Stimulated activated naive B cell treated with anti-CD40 and anti-IgM and Interleukin-4, amounts not matched to agents 10 μg/mL and 1 μg/mL and 100 μg/mL, for 72 hours (primary cell): ENCODE measurements at regions not wholly inside any gene's neighbourhood (a gene's known extent, or its start where the extent isn't known, plus 50 kb on each side); places are given as distances from the start of the nearest gene placed in this dataset.
"Not testable (repeated sequence)": the region's sequence is repeated elsewhere in the genome, so short reads cannot be mapped to it uniquely, and the experiment has no call there.

Source experiments
- ATAC-seq, 2 donors: fragments of 150-1000 bp; cut with Tn5 transposase; replicated peaks; 2 replicates each; pipeline ENCODE4 v1.10.0; 2021; ENCODE audit warnings: moderate library complexity in 1 of 2
- DNase-seq: peaks from one replicate; pipeline ENCODE4 v3.0.0; 2021
- H3K27ac Mint-ChIP-seq: one replicate; pipeline ENCODE4 v1.8.0; 2022; ENCODE audit warnings: mild to moderate bottlenecking, mixed read lengths
- H3K27me3 Mint-ChIP-seq, 2 donors: one replicate each; pipeline ENCODE4 v1.8.0; 2022; ENCODE audit warnings: mixed read lengths in 2 of 2
- H3K36me3 Mint-ChIP-seq, 2 donors: one replicate each; pipeline ENCODE4 v1.8.0; 2022; ENCODE audit warnings: mixed read lengths in 2 of 2, mild to moderate bottlenecking in 1 of 2
- H3K4me1 Mint-ChIP-seq, 2 donors: one replicate each; pipeline ENCODE4 v1.8.0; 2022; ENCODE audit warnings: mixed read lengths in 2 of 2, mild to moderate bottlenecking in 1 of 2
- H3K4me3 Mint-ChIP-seq, 2 donors: one replicate each; pipeline ENCODE4 v1.8.0; 2022; ENCODE audit warnings: mild to moderate bottlenecking in 2 of 2, mixed read lengths in 2 of 2, moderate library complexity in 1 of 2
- H3K9me3 Mint-ChIP-seq, 2 donors: one replicate each; pipeline ENCODE4 v1.8.0; 2022; ENCODE audit warnings: mixed read lengths in 2 of 2, mild to moderate bottlenecking in 1 of 2

- H3K27ac Mint-ChIP-seq, H3K4me1 Mint-ChIP-seq, H3K4me3 Mint-ChIP-seq, DNase-seq, ATAC-seq, H3K27me3 Mint-ChIP-seq: not testable (repeated sequence)
- peaks cover 0 to 25% of the 10 kb centered on the region in 2 donors for H3K36me3 Mint-ChIP-seq
- H3K9me3 Mint-ChIP-seq, result peaks cover 9 to 10% of the 10 kb centered on the region in 2 donors
These were observed 69.9 kb downstream of the ALG1L2 start for GRCh38 chr3:130151555-130151954.

- not testable (repeated sequence) for H3K27me3 Mint-ChIP-seq, H3K27ac Mint-ChIP-seq, H3K4me1 Mint-ChIP-seq, H3K4me3 Mint-ChIP-seq, ATAC-seq, DNase-seq
- Mint-ChIP-seq H3K36me3 (peaks cover 0 to 25% of the 10 kb centered on the region in 2 donors), H3K9me3 (peaks cover 9 to 10% of the 10 kb centered on the region in 2 donors)
These were observed 71.6 kb downstream of the ALG1L2 start for GRCh38 chr3:130153247-130153646.

GRCh38 chr3:130155464-130155863, 73.8 kb downstream of the ALG1L2 start:
- not testable (repeated sequence) for H3K4me3 Mint-ChIP-seq, ATAC-seq, H3K27me3 Mint-ChIP-seq, H3K4me1 Mint-ChIP-seq, H3K9me3 Mint-ChIP-seq, DNase-seq, H3K27ac Mint-ChIP-seq
- peaks cover 0 to 20% of the 10 kb centered on the region in 2 donors for H3K36me3 Mint-ChIP-seq

GRCh38 chr3:130166856-130167255, 85.2 kb downstream of the ALG1L2 start:
- H3K27ac Mint-ChIP-seq, result not testable (repeated sequence)
- peaks cover 4 to 17% of the 10 kb centered on the region in 2 donors for H3K27me3 Mint-ChIP-seq

GRCh38 chr3:130175195-130175594, 93.6 kb downstream of the ALG1L2 start:
- H3K27ac Mint-ChIP-seq, H3K27me3 Mint-ChIP-seq, H3K4me3 Mint-ChIP-seq, DNase-seq, H3K36me3 Mint-ChIP-seq, H3K9me3 Mint-ChIP-seq, ATAC-seq: not testable (repeated sequence)
- peaks cover 16 to 17% of the 10 kb centered on the region in 2 donors for H3K4me1 Mint-ChIP-seq

More at GRCh38 chr3:130166856-130167255, 85.2 kb downstream of the ALG1L2 start:
- H3K36me3 Mint-ChIP-seq, H3K4me1 Mint-ChIP-seq, ATAC-seq, H3K4me3 Mint-ChIP-seq, DNase-seq, H3K9me3 Mint-ChIP-seq: not testable (repeated sequence)

GRCh38 chr3:130176476-130177256, 95.0 kb downstream of the ALG1L2 start:
- Mint-ChIP-seq H3K27ac (peak overlapping the region; percentile 62), H3K4me1 (peaks cover 16 to 17% of the 10 kb centered on the region in 2 donors)
- not testable (repeated sequence) for H3K27me3 Mint-ChIP-seq, H3K4me3 Mint-ChIP-seq, H3K36me3 Mint-ChIP-seq, H3K9me3 Mint-ChIP-seq, DNase-seq, ATAC-seq

GRCh38 chr3:130178835-130179234, 97.2 kb downstream of the ALG1L2 start:
- ATAC-seq, H3K27me3 Mint-ChIP-seq, H3K9me3 Mint-ChIP-seq, H3K36me3 Mint-ChIP-seq, DNase-seq: not testable (repeated sequence)
- peaks cover 16 to 17% of the 10 kb centered on the region in 2 donors for H3K4me1 Mint-ChIP-seq
- H3K4me3 Mint-ChIP-seq, result peak overlapping the region; percentile 65 to 75
- peak overlapping the region; percentile 85 for H3K27ac Mint-ChIP-seq

- H3K27ac Mint-ChIP-seq, result peak overlapping the region; percentile 85
- not testable (repeated sequence) for H3K9me3 Mint-ChIP-seq, ATAC-seq, H3K36me3 Mint-ChIP-seq, H3K27me3 Mint-ChIP-seq
- H3K4me1 Mint-ChIP-seq, result peaks cover 15 to 16% of the 10 kb centered on the region in 2 donors
- peak overlapping the region; percentile 65 to 75 for H3K4me3 Mint-ChIP-seq
- DNase-seq, result peak; percentile 37
These were observed 97.8 kb downstream of the ALG1L2 start for GRCh38 chr3:130179353-130179970.

- peaks cover 23 to 31% of the 10 kb centered on the region in 2 donors for H3K4me1 Mint-ChIP-seq
- not testable (repeated sequence) for H3K9me3 Mint-ChIP-seq, H3K4me3 Mint-ChIP-seq, H3K36me3 Mint-ChIP-seq, DNase-seq, H3K27me3 Mint-ChIP-seq, ATAC-seq, H3K27ac Mint-ChIP-seq
These were observed 100.8 kb downstream of the ALG1L2 start for GRCh38 chr3:130182475-130182874.

GRCh38 chr3:130183689-130184088, 102.1 kb downstream of the ALG1L2 start:
- not testable (repeated sequence) for DNase-seq, H3K27me3 Mint-ChIP-seq, H3K4me3 Mint-ChIP-seq, H3K27ac Mint-ChIP-seq, ATAC-seq, H3K36me3 Mint-ChIP-seq, H3K9me3 Mint-ChIP-seq
- H3K4me1 Mint-ChIP-seq, result peaks cover 24 to 40% of the 10 kb centered on the region in 2 donors

GRCh38 chr3:130184152-130185024, 102.8 kb downstream of the ALG1L2 start:
- not testable (repeated sequence) for DNase-seq, H3K36me3 Mint-ChIP-seq, H3K27ac Mint-ChIP-seq, ATAC-seq, H3K9me3 Mint-ChIP-seq, H3K27me3 Mint-ChIP-seq, H3K4me3 Mint-ChIP-seq
- H3K4me1 Mint-ChIP-seq, result peaks cover 17 to 33% of the 10 kb centered on the region in 2 donors

GRCh38 chr3:130201272-130201671, 119.6 kb downstream of the ALG1L2 start:
- ATAC-seq, H3K9me3 Mint-ChIP-seq, H3K4me1 Mint-ChIP-seq, DNase-seq, H3K27me3 Mint-ChIP-seq, H3K27ac Mint-ChIP-seq, H3K36me3 Mint-ChIP-seq, H3K4me3 Mint-ChIP-seq: not testable (repeated sequence)

- H3K27me3 Mint-ChIP-seq, H3K27ac Mint-ChIP-seq, H3K36me3 Mint-ChIP-seq, H3K4me1 Mint-ChIP-seq, H3K9me3 Mint-ChIP-seq, DNase-seq, ATAC-seq, H3K4me3 Mint-ChIP-seq: not testable (repeated sequence)
These were observed 122.0 kb downstream of the ALG1L2 start for GRCh38 chr3:130203633-130204032.

- Mint-ChIP-seq H3K4me3 (no peak overlapping the region), H3K36me3 (no peaks in the 10 kb centered on the region), H3K4me1 (no peaks in the 10 kb centered on the region), H3K27ac (no peak overlapping the region), H3K9me3 (peaks cover 0 to 2% of the 10 kb centered on the region in 2 donors), H3K27me3 (peaks cover 0 to 11% of the 10 kb centered on the region in 2 donors)
- DNase-seq (no peak), ATAC-seq (no peak)
These were observed 117.9 kb upstream of the COL6A5 start for GRCh38 chr3:130227540-130227939.
